ENCODE measurements at regions not wholly inside any gene's neighbourhood (a gene's known extent, or its start where the extent isn't known, plus 50 kb on each side); places are given as distances from the start of the nearest gene placed in this dataset.

- Histone ChIP-seq H3K4me3 (no peak overlapping the region), H3K27me3 (ENCODE audit: insufficient read depth in 3 of 3, low read length in 2 of 3) (no peaks in the 10 kb centered on the region), H3K27ac (no peak overlapping the region), H3K9me3 (no peaks in the 10 kb centered on the region), H3K4me1 (no peaks in the 10 kb centered on the region), H3K36me3 (ENCODE audit: insufficient read depth in 1 of 2, low read depth in 1 of 2) (no peaks in the 10 kb centered on the region)
- ATAC-seq: no peak
- no peak for DNase-seq
- WGBS, 3 donors: 86 to 93% (median 88%) methylated on average over 2 of the region's 2 CpGs
- intact Hi-C loops (cut with DNase I): no loop called here
- TF ChIP-seq, protein P1, sequence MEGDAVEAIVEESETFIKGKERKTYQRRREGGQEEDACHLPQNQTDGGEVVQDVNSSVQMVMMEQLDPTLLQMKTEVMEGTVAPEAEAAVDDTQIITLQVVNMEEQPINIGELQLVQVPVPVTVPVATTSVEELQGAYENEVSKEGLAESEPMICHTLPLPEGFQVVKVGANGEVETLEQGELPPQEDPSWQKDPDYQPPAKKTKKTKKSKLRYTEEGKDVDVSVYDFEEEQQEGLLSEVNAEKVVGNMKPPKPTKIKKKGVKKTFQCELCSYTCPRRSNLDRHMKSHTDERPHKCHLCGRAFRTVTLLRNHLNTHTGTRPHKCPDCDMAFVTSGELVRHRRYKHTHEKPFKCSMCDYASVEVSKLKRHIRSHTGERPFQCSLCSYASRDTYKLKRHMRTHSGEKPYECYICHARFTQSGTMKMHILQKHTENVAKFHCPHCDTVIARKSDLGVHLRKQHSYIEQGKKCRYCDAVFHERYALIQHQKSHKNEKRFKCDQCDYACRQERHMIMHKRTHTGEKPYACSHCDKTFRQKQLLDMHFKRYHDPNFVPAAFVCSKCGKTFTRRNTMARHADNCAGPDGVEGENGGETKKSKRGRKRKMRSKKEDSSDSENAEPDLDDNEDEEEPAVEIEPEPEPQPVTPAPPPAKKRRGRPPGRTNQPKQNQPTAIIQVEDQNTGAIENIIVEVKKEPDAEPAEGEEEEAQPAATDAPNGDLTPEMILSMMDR (IDR thresholded peaks at IDR 0.05): no peak
Measured at GRCh38 chr7:106375499-106375898, 90.7 kb upstream of the NAMPT start.

DNA sequence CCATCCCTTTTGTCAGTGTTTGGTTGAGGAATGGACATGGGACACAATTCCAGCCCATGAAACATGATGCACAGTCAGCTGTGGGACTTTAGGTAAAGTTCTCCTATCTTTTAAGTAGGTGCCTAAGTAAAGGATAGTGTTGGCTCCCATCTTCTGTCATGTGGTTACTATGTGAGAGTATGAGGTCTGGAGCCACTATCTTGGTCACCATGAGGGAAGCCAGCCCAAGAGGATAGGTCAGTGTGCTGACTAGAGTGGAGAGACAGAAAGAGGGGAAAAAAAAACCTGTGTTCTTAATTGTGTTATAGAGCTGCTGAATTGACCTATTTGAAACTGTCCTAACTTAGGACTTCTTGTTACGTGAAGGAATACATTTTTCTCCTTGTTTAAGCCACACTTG is 89.7 kb upstream of the NAMPT start:
- DNase-seq: no peak
- ATAC-seq: no peak
- TF ChIP-seq, protein P1 (IDR thresholded peaks at IDR 0.05): no peak
- Histone ChIP-seq H3K4me1 (no peaks in the 10 kb centered on the region), H3K4me3 (no peak overlapping the region), H3K36me3 (ENCODE audit: insufficient read depth in 1 of 2, low read depth in 1 of 2) (no peaks in the 10 kb centered on the region), H3K9me3 (no peaks in the 10 kb centered on the region), H3K27me3 (ENCODE audit: insufficient read depth in 3 of 3, low read length in 2 of 3) (no peaks in the 10 kb centered on the region), H3K27ac (no peak overlapping the region)
- 89 to 96% (median 92%) methylated on average over 1 of the region's 1 CpG for WGBS, 3 donors
- intact Hi-C loops (cut with DNase I): no loop called here

DNA sequence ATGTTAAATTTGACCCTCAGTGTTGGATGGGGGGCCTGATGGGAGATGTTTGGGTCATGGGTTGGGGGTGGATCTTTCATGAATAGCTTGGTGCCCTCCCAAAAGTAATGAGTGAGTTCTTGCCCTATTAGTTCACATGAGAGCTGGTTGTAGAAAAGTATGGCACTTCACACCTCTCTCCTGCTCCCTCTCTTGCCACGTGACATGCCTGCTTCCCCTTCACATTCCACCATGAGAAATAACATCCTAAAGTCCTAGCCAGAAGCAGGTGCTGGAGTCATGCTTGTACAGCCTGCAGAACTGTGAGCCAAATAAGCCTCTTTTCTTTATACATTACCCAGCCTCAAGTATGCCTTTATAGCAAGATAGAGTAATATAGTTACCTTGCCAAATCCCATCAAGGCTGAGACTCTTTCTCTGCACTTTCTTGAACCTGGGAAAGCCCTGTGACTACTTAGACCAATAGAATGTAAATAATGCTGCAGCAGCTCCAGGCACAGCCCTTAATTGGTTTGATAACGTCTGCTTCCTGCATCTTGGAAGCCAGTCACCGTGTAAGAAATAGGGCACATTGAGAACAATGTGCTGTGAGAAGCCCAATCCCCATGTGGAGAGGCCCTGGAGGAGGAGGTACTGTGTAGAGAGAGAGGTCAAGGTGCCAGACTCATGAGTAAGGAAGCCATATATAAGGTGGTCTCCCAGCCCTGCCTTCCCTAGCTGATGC is 88.0 kb upstream of the NAMPT start:
- Histone ChIP-seq H3K4me3 (no peak overlapping the region), H3K27me3 (ENCODE audit: insufficient read depth in 3 of 3, low read length in 2 of 3) (no peaks in the 10 kb centered on the region), H3K36me3 (ENCODE audit: insufficient read depth in 1 of 2, low read depth in 1 of 2) (no peaks in the 10 kb centered on the region), H3K4me1 (no peaks in the 10 kb centered on the region), H3K9me3 (no peaks in the 10 kb centered on the region), H3K27ac (no peak overlapping the region)
- intact Hi-C loops (cut with DNase I): no loop called here
- WGBS, 3 donors: 30 to 37% (median 33%) methylated on average over 3 of the region's 3 CpGs
- no peak for ATAC-seq
- TF ChIP-seq, protein P1 (IDR thresholded peaks at IDR 0.05): no peak
- no peak for DNase-seq

- no peak overlapping the region for H3K27ac ChIP-seq
- intact Hi-C loops (cut with DNase I): no loop called here
- no peak overlapping the region for H3K4me3 ChIP-seq
- 74 to 83% (median 75%) methylated on average over 2 of the region's 2 CpGs for WGBS, 3 donors
- TF ChIP-seq, protein P1 (IDR thresholded peaks at IDR 0.05): no peak
- no peaks in the 10 kb centered on the region for H3K36me3 ChIP-seq (ENCODE audit: insufficient read depth in 1 of 2, low read depth in 1 of 2)
- DNase-seq (no peak), ATAC-seq (no peak)
- H3K27me3 ChIP-seq (ENCODE audit: insufficient read depth in 3 of 3, low read length in 2 of 3): no peaks in the 10 kb centered on the region
- H3K4me1 ChIP-seq: no peaks in the 10 kb centered on the region
- no peaks in the 10 kb centered on the region for H3K9me3 ChIP-seq
Measured at GRCh38 chr7:106372126-106372525, 87.3 kb upstream of the NAMPT start.

DNA sequence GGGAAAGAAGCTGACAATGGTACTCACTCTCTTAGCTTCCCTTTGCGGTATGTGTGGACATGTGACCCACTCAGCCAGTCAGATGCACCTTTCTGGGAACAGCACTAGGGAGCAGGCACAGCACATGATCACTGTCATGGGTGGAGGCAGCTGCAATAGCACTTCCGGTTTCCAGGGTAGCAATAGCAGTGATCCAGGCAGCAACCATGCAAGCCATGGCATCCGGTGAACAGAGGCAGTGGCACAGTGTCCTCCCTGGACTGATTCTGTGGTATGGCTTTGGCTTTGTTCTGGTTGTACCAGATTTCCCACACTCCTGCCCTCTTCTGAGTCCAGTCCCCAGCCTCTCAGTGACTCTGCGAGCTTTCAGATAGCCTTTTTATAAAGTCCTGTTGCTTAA is 86.8 kb upstream of the NAMPT start:
- Histone ChIP-seq H3K4me1 (no peaks in the 10 kb centered on the region), H3K9me3 (no peaks in the 10 kb centered on the region), H3K36me3 (ENCODE audit: insufficient read depth in 1 of 2, low read depth in 1 of 2) (no peaks in the 10 kb centered on the region), H3K27me3 (ENCODE audit: insufficient read depth in 3 of 3, low read length in 2 of 3) (no peaks in the 10 kb centered on the region), H3K27ac (no peak overlapping the region), H3K4me3 (no peak overlapping the region)
- no peak for DNase-seq
- TF ChIP-seq, protein P1 (IDR thresholded peaks at IDR 0.05): no peak
- intact Hi-C loops (cut with DNase I): no loop called here
- no peak for ATAC-seq
- 76 to 86% (median 86%) methylated on average over 4 of the region's 4 CpGs for WGBS, 3 donors
